ENCODE measurements at regions not wholly inside any gene's neighbourhood (a gene's known extent, or its start where the extent isn't known, plus 50 kb on each side); places are given as distances from the start of the nearest gene placed in this dataset.

- intact Hi-C loops (cut with DNase I) = no loop called here
Observed at GRCh38 chr1:38111589-38111988, 65.0 kb upstream of the POU3F1 start.

GRCh38 chr1:38105267-38105666 is 58.7 kb upstream of the POU3F1 start:
- Histone ChIP-seq H3K27ac (no peak overlapping the region), H3K27me3 (ENCODE audit: low read depth) (no peaks in the 10 kb centered on the region), H3K36me3 (no peaks in the 10 kb centered on the region), H3K4me1 (no peaks in the 10 kb centered on the region), H3K9me3 (no peaks in the 10 kb centered on the region), H3K4me3 (no peak overlapping the region)
- intact Hi-C loops (cut with DNase I) = no loop called here
- TF ChIP-seq CTCF (IDR thresholded peaks at IDR 0.05) = no peak
- DNase-seq (no peak), ATAC-seq (no peak)

More at GRCh38 chr1:38111589-38111988, 65.0 kb upstream of the POU3F1 start:
- no peak overlapping the region for H3K27ac ChIP-seq
- H3K4me1 ChIP-seq = no peaks in the 10 kb centered on the region
- H3K4me3 ChIP-seq = no peak overlapping the region
- TF ChIP-seq CTCF (IDR thresholded peaks at IDR 0.05) = no peak
- ATAC-seq (no peak), DNase-seq (no peak)
- no peaks in the 10 kb centered on the region for H3K36me3 ChIP-seq
- H3K27me3 ChIP-seq (ENCODE audit: low read depth) = no peaks in the 10 kb centered on the region
- H3K9me3 ChIP-seq = no peaks in the 10 kb centered on the region

- Histone ChIP-seq H3K36me3 (no peaks in the 10 kb centered on the region), H3K27me3 (ENCODE audit: low read depth) (no peaks in the 10 kb centered on the region), H3K4me3 (no peak overlapping the region), H3K4me1 (no peaks in the 10 kb centered on the region), H3K9me3 (no peaks in the 10 kb centered on the region), H3K27ac (no peak overlapping the region)
- TF ChIP-seq CTCF (IDR thresholded peaks at IDR 0.05) = no peak
- intact Hi-C loops (cut with DNase I) = no loop called here
- ATAC-seq (no peak), DNase-seq (no peak)
Observed at GRCh38 chr1:38102636-38103035, 56.0 kb upstream of the POU3F1 start.

- DNase-seq = no peak
- intact Hi-C loops (cut with DNase I) = no loop called here
- no peaks in the 10 kb centered on the region for H3K27me3 ChIP-seq (ENCODE audit: low read depth)
- H3K36me3 ChIP-seq = no peaks in the 10 kb centered on the region
- no peak overlapping the region for H3K27ac ChIP-seq
- ATAC-seq = no peak
- no peak overlapping the region for H3K4me3 ChIP-seq
- no peaks in the 10 kb centered on the region for H3K9me3 ChIP-seq
- TF ChIP-seq CTCF (IDR thresholded peaks at IDR 0.05) = no peak
- no peaks in the 10 kb centered on the region for H3K4me1 ChIP-seq
Observed at GRCh38 chr1:38101037-38101785, 54.6 kb upstream of the POU3F1 start.

- H3K4me3 ChIP-seq = no peak overlapping the region
- H3K4me1 ChIP-seq = no peaks in the 10 kb centered on the region
- DNase-seq = no peak
- H3K9me3 ChIP-seq = no peaks in the 10 kb centered on the region
- no peak for TF ChIP-seq CTCF (IDR thresholded peaks at IDR 0.05)
- peaks cover 2% of the 10 kb centered on the region for H3K27me3 ChIP-seq (ENCODE audit: low read depth)
- no peak overlapping the region for H3K27ac ChIP-seq
- H3K36me3 ChIP-seq = no peaks in the 10 kb centered on the region
- no peak for ATAC-seq
- intact Hi-C loops (cut with DNase I) = no loop called here
Observed at GRCh38 chr1:38098101-38098847, 51.7 kb upstream of the POU3F1 start.
